Gastrocnemius medialis (tissue), 4 donors: ENCODE measurements at regions not wholly inside any gene's neighbourhood (a gene's known extent, or its start where the extent isn't known, plus 50 kb on each side); places are given as distances from the start of the nearest gene placed in this dataset.

Source experiments
- ATAC-seq, 2 donors: fragments of 150-250 bp; one replicate each; pipeline ENCODE4 v1.9.1; 2016
- DNase-seq, 2 donors: peaks; one replicate each; pipeline ENCODE4 v3.0.0-alpha.2; 2019
- H3K27ac ChIP-seq, 4 donors: fragments of 200-600 bp; sonication (generic); 1 replicate in 1 of 4; 2 replicates in 3 of 4; pipeline ENCODE4 v1.5.1; 2016 to 2018; ENCODE audit warnings: mild to moderate bottlenecking in 2 of 4, moderate library complexity in 1 of 4
- H3K27me3 ChIP-seq, 3 donors: fragments of 200-600 bp; sonication (generic) in 2 of 3; 1 replicate in 1 of 3; 2 replicates in 2 of 3; pipeline versions ENCODE4 v1.5.1 to v1.6.0; 2016 to 2019; ENCODE audit warnings: mild to moderate bottlenecking in 1 of 3, moderate library complexity in 1 of 3
- H3K36me3 ChIP-seq, 2 donors: fragments of 200-600 bp; sonication (generic) in 1 of 2; one replicate each; pipeline ENCODE4 v1.5.1; 2017 to 2018
- H3K4me1 ChIP-seq, 2 donors: fragments of 200-600 bp; sonication (generic) in 1 of 2; one replicate each; pipeline ENCODE4 v1.5.1; 2016 to 2017; ENCODE audit warnings: mild to moderate bottlenecking in 2 of 2
- H3K4me3 ChIP-seq, 4 donors: fragments of 200-600 bp; sonication (generic) in 3 of 4; 1 replicate in 1 of 4; 2 replicates in 3 of 4; pipeline ENCODE4 v1.5.1; 2016 to 2019; ENCODE audit warnings: mild to moderate bottlenecking in 2 of 4
- H3K9me3 ChIP-seq, 3 donors: fragments of 200-600 bp; sonication (generic) in 2 of 3; 1 replicate in 1 of 3; 2 replicates in 2 of 3; pipeline ENCODE4 v1.5.1; 2016 to 2019
- POLR2A ChIP-seq, 2 donors: fragments of 450-650 bp; IDR thresholded peaks; one replicate each; pipeline ENCODE4 v1.6.1; 2017; ENCODE audit warnings: antibody characterized with exemption in 2 of 2, mild to moderate bottlenecking in 2 of 2, moderate library complexity in 2 of 2
- in situ Hi-C, 4 donors: fragments of 200-750 bp; cut with MboI; loops; one replicate each; pipeline versions ENCODE4 v1.15.0 to v1.8.0; 2017; ENCODE audit warnings: low sequenced_read_pairs in 4 of 4
- intact Hi-C: fragments of 100-400 bp; cut with DNase I; formaldehyde crosslinking; loops from one replicate; pipeline ENCODE4 v1.15.1; 2023; ENCODE audit warnings: low total_unique reads
- TF ChIP-seq, protein P1 (sequence below), 5 experiments: fragments of 450-650 bp in 3 of 5; fragments of 200-600 bp in 2 of 5; sonication (generic) in 2 of 5; IDR thresholded peaks in 4 of 5; conservative IDR thresholded peaks in 1 of 5; 1 replicate in 4 of 5; 2 replicates in 1 of 5; pipeline ENCODE4 v1.5.1; 2016 to 2019; ENCODE audit warnings: antibody characterized with exemption in 5 of 5, mild to moderate bottlenecking in 3 of 5, moderate library complexity in 3 of 5

DNA sequence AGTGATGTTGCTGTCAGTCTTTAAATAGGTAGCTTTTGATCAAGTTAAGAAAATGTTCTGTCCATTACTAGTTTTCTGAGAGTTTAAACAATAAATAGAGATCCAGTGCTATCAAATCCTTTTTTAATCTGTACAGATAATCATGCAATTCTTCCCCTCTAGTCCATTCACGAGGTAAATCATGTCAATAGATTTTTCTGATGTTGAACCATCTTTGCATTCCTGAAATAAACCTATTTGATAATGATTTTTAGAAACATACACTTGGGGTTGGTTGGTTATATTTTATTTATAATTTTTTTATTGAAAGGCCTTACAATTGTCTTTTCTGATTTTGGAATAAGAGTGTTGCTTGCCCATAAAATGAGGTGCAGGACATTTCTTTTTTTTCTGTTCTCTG is 95.0 kb downstream of the FAM53A start:
- Histone ChIP-seq H3K27me3 (peaks cover 4 to 8% (median 6%) of the 10 kb centered on the region in 3 donors), H3K9me3 (peaks cover 0 to 18% (median 7%) of the 10 kb centered on the region in 3 donors), H3K27ac (no peak overlapping the region), H3K36me3 (no peaks in the 10 kb centered on the region), H3K4me1 (no peaks in the 10 kb centered on the region), H3K4me3 (no peak overlapping the region)
- DNase-seq (no peak), ATAC-seq (no peak)
- TF ChIP-seq, protein P1, sequence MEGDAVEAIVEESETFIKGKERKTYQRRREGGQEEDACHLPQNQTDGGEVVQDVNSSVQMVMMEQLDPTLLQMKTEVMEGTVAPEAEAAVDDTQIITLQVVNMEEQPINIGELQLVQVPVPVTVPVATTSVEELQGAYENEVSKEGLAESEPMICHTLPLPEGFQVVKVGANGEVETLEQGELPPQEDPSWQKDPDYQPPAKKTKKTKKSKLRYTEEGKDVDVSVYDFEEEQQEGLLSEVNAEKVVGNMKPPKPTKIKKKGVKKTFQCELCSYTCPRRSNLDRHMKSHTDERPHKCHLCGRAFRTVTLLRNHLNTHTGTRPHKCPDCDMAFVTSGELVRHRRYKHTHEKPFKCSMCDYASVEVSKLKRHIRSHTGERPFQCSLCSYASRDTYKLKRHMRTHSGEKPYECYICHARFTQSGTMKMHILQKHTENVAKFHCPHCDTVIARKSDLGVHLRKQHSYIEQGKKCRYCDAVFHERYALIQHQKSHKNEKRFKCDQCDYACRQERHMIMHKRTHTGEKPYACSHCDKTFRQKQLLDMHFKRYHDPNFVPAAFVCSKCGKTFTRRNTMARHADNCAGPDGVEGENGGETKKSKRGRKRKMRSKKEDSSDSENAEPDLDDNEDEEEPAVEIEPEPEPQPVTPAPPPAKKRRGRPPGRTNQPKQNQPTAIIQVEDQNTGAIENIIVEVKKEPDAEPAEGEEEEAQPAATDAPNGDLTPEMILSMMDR (IDR thresholded peaks at IDR 0.05 in 4 of 5, conservative IDR thresholded peaks at IDR 0.05 in 1 of 5): no peak
- TF ChIP-seq POLR2A (IDR thresholded peaks at IDR 0.05): no peak
- intact Hi-C loops (loop anchor here (10.0 kb wide), 2 partner anchors 136 to 1486 kb away; partner anchors contain the start of genes HTT, HTT-AS, TACC3 and TMEM129), in situ Hi-C loops (no loop called here)

DNA sequence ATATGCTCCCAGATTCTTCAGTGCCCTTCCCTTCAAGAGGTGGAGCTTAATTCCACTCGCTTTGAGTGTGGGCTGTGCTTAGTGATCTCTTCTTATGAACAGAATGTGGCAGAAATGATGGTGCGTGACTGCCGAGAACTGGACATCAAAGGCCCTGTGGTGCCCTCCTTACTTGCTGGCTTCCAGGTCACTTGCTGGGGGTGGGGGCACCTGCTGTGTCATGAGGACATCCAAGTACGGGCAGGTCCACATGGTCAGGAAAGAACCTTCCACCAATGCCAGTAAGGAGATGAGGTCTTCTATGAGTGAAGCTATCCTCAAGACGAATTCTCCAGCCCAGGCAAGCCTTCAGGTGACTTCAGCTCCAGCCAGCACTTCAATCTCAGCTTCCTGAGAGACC is 95.8 kb downstream of the FAM53A start:
- H3K9me3 ChIP-seq: peaks cover 0 to 18% (median 7%) of the 10 kb centered on the region in 3 donors
- no peak overlapping the region for H3K27ac ChIP-seq
- in situ Hi-C loops: no loop called here
- ATAC-seq (no peak), DNase-seq (no peak)
- H3K27me3 ChIP-seq: peaks cover 0 to 4% (median 2%) of the 10 kb centered on the region in 3 donors
- no peaks in the 10 kb centered on the region for H3K4me1 ChIP-seq
- no peak overlapping the region for H3K4me3 ChIP-seq
- intact Hi-C loops: loop anchor here (10.0 kb wide), 2 partner anchors 136 to 1486 kb away; partner anchors contain the start of genes HTT, HTT-AS, TACC3 and TMEM129
- no peaks in the 10 kb centered on the region for H3K36me3 ChIP-seq
- TF ChIP-seq POLR2A (IDR thresholded peaks at IDR 0.05): no peak
- TF ChIP-seq, protein P1 (IDR thresholded peaks at IDR 0.05 in 4 of 5, conservative IDR thresholded peaks at IDR 0.05 in 1 of 5): no peak

DNA sequence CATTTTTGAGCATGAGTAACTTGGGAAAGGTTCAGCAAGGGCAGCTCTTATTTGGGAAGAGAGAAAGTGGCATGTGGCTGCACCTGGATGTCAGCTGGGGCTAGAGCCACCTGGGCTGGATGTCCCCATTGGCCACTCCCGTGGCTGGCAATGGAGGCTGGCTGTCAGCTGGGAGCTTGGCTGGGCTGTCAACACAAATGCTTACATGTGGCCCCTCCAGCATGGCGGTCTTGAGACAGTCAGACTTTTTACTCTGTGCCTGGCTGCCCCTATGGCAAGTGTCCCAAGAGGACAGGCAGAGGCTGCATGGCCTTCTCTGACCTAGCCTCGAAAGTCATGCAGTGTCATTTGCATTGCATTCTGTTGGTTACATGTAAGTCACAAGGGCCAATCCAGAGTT is 99.6 kb downstream of the FAM53A start:
- in situ Hi-C loops: no loop called here
- no peak for ATAC-seq
- H3K27ac ChIP-seq: no peak overlapping the region

DNA sequence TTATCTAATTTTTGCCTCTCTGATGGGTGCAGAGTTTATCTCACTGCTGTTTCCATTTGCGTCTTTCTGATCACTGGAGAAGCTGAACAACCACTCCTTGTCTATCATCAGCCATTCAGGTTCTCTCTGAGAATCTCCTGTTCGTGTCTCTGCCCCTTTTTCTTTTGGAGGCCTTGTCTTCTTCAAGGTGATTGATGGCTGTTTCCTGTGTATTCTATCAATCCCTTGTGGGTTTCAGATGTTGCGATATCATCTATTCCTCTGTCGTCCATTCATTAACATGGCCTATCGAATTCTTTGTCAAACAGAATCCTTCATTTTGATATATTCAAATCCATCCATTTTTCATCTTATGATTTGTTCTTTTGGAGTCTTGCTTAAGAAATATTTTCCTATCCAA is 100.3 kb downstream of the FAM53A start:
- intact Hi-C loops (loop anchor here (10.0 kb wide), 2 partner anchors 141 to 1491 kb away; partner anchors contain the start of genes HTT, HTT-AS, TACC3 and TMEM129), in situ Hi-C loops (no loop called here)
- no peak for DNase-seq
- Histone ChIP-seq H3K27ac (no peak overlapping the region), H3K27me3 (peaks cover 9 to 18% (median 16%) of the 10 kb centered on the region in 3 donors), H3K4me3 (no peak overlapping the region), H3K4me1 (no peaks in the 10 kb centered on the region), H3K9me3 (no peaks in the 10 kb centered on the region), H3K36me3 (no peaks in the 10 kb centered on the region)
- TF ChIP-seq, protein P1 (IDR thresholded peaks at IDR 0.05 in 4 of 5, conservative IDR thresholded peaks at IDR 0.05 in 1 of 5): no peak
- TF ChIP-seq POLR2A (IDR thresholded peaks at IDR 0.05): no peak
- ATAC-seq: no peak

More for the DNA sequence above, 99.6 kb downstream of the FAM53A start:
- no peaks in the 10 kb centered on the region for H3K9me3 ChIP-seq
- no peak for DNase-seq
- TF ChIP-seq, protein P1 (IDR thresholded peaks at IDR 0.05 in 4 of 5, conservative IDR thresholded peaks at IDR 0.05 in 1 of 5): no peak
- no peak for TF ChIP-seq POLR2A (IDR thresholded peaks at IDR 0.05)
- H3K4me3 ChIP-seq: no peak overlapping the region
- H3K36me3 ChIP-seq: no peaks in the 10 kb centered on the region
- intact Hi-C loops: loop anchor here (10.0 kb wide), 2 partner anchors 140 to 1490 kb away; partner anchors contain the start of genes HTT, HTT-AS, TACC3 and TMEM129
- H3K27me3 ChIP-seq: peaks cover 5 to 15% (median 12%) of the 10 kb centered on the region in 3 donors
- no peaks in the 10 kb centered on the region for H3K4me1 ChIP-seq
